Upper lobe of right lung (tissue), 1 donor: ENCODE measurements at regions not wholly inside any gene's neighbourhood (a gene's known extent, or its start where the extent isn't known, plus 50 kb on each side); places are given as distances from the start of the nearest gene placed in this dataset.
A peak's percentile ranks its signal among the peaks of the same experiment; 100 is the strongest.

Experiments
- ATAC-seq: fragments of 200-7000 bp; cut with Tn5 transposase; one replicate; pipeline ENCODE4 v1.9.1; 2020; ENCODE audit warnings: mild to moderate bottlenecking, moderate library complexity
- DNase-seq: peaks from one replicate; pipeline ENCODE4 v3.0.0-alpha.2; 2020
- H3K27ac ChIP-seq: fragments of 200-600 bp; one replicate; pipeline ENCODE4 v1.8.0; 2022
- H3K27me3 ChIP-seq: fragments of 200-600 bp; one replicate; pipeline ENCODE4 v1.8.0; 2022; ENCODE audit warnings: mild to moderate bottlenecking
- H3K36me3 ChIP-seq: fragments of 200-600 bp; one replicate; pipeline ENCODE4 v1.8.0; 2022
- H3K4me1 ChIP-seq: fragments of 200-600 bp; one replicate; pipeline ENCODE4 v1.8.0; 2022
- H3K4me3 ChIP-seq: fragments of 200-600 bp; one replicate; pipeline ENCODE4 v1.8.0; 2022; ENCODE audit warnings: mild to moderate bottlenecking
- H3K9me3 ChIP-seq: fragments of 200-600 bp; one replicate; pipeline ENCODE4 v1.8.0; 2022
- CTCF ChIP-seq: fragments of 200-600 bp; IDR thresholded peaks from one replicate; pipeline ENCODE4 v1.8.0; 2022; ENCODE audit warnings: antibody characterized with exemption
- intact Hi-C: fragments of 100-400 bp; cut with DNase I; formaldehyde crosslinking; loops from one replicate; pipeline ENCODE4 v1.11.0; 2022
- donor health status: DM: no; HTN: yes; CAD: no; lungs with severe emphysema.

DNA sequence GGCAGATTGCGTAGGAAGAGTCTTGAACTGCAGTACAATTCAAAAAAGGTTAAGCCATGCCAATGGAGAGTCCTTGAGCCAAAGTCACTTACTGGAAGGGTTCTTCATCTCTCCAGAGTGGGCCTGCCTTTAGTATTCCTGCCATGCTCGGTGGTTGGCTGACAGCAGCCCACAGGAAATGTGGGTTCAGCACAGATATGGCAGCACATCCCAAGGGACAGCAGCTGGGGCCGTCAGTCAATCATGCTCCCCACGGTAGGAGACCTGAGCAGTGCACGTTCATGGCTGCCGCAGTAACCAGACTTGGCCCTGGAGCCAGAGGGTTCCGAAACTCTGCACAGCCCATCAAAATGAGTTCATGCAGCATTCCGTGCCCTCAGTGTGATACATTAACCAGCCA, 63.6 kb upstream of the SIRPA start:
- Histone ChIP-seq H3K27me3 (peaks cover 5% of the 10 kb centered on the region), H3K36me3 (no peaks in the 10 kb centered on the region), H3K9me3 (no peaks in the 10 kb centered on the region), H3K4me3 (no peak overlapping the region), H3K27ac (no peak overlapping the region), H3K4me1 (peaks cover 9% of the 10 kb centered on the region)
- DNase-seq (no peak), ATAC-seq (no peak)
- intact Hi-C loops: no loop called here
- TF ChIP-seq CTCF: no peak

GRCh38 chr20:1831096-1831495, 64.1 kb upstream of the SIRPA start:
- TF ChIP-seq CTCF: no peak
- Histone ChIP-seq H3K36me3 (no peaks in the 10 kb centered on the region), H3K9me3 (no peaks in the 10 kb centered on the region), H3K4me3 (no peak overlapping the region), H3K27ac (no peak overlapping the region), H3K27me3 (peaks cover 5% of the 10 kb centered on the region), H3K4me1 (peaks cover 9% of the 10 kb centered on the region)
- intact Hi-C loops: no loop called here
- DNase-seq: no peak
- ATAC-seq: no peak

GRCh38 chr20:1830240-1830639, 65.0 kb upstream of the SIRPA start:
- peak overlapping the region; percentile 6 for H3K27ac ChIP-seq
- no peaks in the 10 kb centered on the region for H3K36me3 ChIP-seq
- H3K27me3 ChIP-seq: peaks cover 5% of the 10 kb centered on the region
- TF ChIP-seq CTCF: no peak
- no peak overlapping the region for H3K4me3 ChIP-seq
- intact Hi-C loops: no loop called here
- ATAC-seq (peak; percentile 7), DNase-seq (no peak)
- peaks cover 9% of the 10 kb centered on the region for H3K4me1 ChIP-seq
- H3K9me3 ChIP-seq: no peaks in the 10 kb centered on the region

DNA sequence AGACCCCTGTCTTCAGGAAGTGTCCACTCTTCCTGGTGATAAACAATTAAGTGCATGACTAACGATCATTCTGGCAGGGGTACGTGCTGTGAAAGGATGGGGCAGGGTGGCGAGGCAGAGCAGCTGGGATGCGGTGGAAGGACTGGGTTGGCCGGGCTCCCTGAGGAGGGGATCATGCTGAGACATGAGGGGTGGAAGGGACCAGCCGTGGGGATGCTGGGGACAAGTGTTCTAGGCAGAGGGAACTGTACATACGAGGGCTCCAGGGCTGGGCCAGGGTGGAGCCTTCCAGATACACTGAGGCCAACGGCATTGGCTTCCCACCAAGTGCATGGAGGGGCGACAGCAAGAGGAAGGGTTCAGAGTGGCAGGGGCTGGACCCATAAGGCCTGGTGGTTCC, 65.7 kb upstream of the SIRPA start:
- Histone ChIP-seq H3K9me3 (no peaks in the 10 kb centered on the region), H3K4me1 (peaks cover 9% of the 10 kb centered on the region), H3K27ac (no peak overlapping the region), H3K36me3 (no peaks in the 10 kb centered on the region), H3K4me3 (no peak overlapping the region), H3K27me3 (peaks cover 5% of the 10 kb centered on the region)
- no peak for TF ChIP-seq CTCF
- intact Hi-C loops: no loop called here
- no peak for ATAC-seq
- DNase-seq: no peak

GRCh38 chr20:1828786-1829131, 66.4 kb upstream of the SIRPA start:
- DNase-seq (no peak), ATAC-seq (no peak)
- H3K36me3 ChIP-seq: no peaks in the 10 kb centered on the region
- H3K9me3 ChIP-seq: no peaks in the 10 kb centered on the region
- peaks cover under 1% of the 10 kb centered on the region for H3K27me3 ChIP-seq
- TF ChIP-seq CTCF: no peak
- H3K4me3 ChIP-seq: no peak overlapping the region
- peaks cover 13% of the 10 kb centered on the region for H3K4me1 ChIP-seq
- H3K27ac ChIP-seq: no peak overlapping the region
- intact Hi-C loops: no loop called here
